HFFc6 (cell line): ENCODE measurements at regions not wholly inside any gene's neighbourhood (a gene's known extent, or its start where the extent isn't known, plus 50 kb on each side); places are given as distances from the start of the nearest gene placed in this dataset.
"Not testable (repeated sequence)": the region's sequence is repeated elsewhere in the genome, so short reads cannot be mapped to it uniquely, and the experiment has no call there.

ENCODE experiments used
- DNase-seq: peaks from one replicate; pipeline ENCODE4 v3.0.0-alpha.2; 2018
- H3K27ac Mint-ChIP-seq: 2 replicates; pipeline ENCODE4 v1.8.0; 2020; ENCODE audit warnings: mild to moderate bottlenecking, mixed read lengths
- H3K27me3 Mint-ChIP-seq: 2 replicates; pipeline ENCODE4 v1.8.0; 2021; ENCODE audit warnings: mild to moderate bottlenecking, moderate library complexity, mixed read lengths; ENCODE audit not compliant: insufficient read depth
- H3K36me3 Mint-ChIP-seq: 2 replicates; pipeline ENCODE4 v1.8.0; 2021; ENCODE audit warnings: low read depth, mixed read lengths
- H3K4me1 Mint-ChIP-seq: 2 replicates; pipeline ENCODE4 v1.8.0; 2020; ENCODE audit warnings: low read depth, mixed read lengths
- H3K4me3 Mint-ChIP-seq: 2 replicates; pipeline ENCODE4 v1.8.0; 2020; ENCODE audit warnings: mild to moderate bottlenecking, moderate library complexity, mixed read lengths
- H3K9me3 Mint-ChIP-seq: 2 replicates; pipeline ENCODE4 v1.8.0; 2020; ENCODE audit warnings: mild to moderate bottlenecking, mixed read lengths
- TF ChIP-seq, protein P1 (sequence below): fragments of 200-600 bp; sonication (generic); IDR thresholded peaks from 2 replicates; pipeline ENCODE4 v1.5.0; 2021; ENCODE audit warnings: antibody characterized with exemption, mild to moderate bottlenecking

DNA sequence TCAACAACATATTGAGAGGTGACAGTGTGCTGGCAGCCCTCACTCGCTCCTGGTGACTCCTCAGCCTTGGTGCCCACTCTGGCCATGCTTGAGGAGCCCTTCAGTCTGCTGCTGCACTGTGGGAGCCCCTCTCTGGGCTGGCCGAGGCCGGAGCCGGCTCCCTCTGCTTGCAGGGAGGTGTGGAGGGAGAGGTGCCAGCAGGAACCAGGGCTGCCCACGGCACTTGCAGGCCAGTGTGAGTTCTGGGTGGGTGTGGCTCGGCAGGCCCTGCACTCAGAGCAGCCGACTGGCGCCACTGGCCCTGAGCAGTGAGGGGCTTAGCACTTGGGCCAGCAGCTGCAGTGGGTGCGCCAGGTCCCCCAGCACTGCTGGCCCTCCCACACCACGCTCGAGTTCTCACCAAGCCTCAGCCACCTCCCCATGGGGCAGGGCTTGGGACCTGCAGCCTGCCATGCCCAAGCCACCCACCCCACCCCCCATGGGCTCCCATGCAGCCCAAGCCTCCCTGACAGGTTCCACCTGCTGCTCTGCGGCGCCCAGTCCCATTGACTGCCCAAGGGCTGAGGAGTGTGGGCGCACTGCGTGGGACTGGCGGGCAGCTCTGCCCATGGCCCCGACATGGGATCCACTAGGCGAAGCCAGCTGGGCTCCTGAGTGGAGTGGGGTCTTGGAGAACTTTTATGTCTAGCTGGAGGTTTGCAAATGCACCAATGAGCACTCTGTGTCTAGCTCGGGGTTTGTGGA is 377.1 kb upstream of the ANKRD30A start:
- Mint-ChIP-seq H3K27ac (no peak overlapping the region), H3K36me3 (no peaks in the 10 kb centered on the region), H3K4me1 (no peaks in the 10 kb centered on the region), H3K9me3 (peaks cover 13% of the 10 kb centered on the region), H3K27me3 (no peaks in the 10 kb centered on the region), H3K4me3 (no peak overlapping the region)
- TF ChIP-seq, protein P1, sequence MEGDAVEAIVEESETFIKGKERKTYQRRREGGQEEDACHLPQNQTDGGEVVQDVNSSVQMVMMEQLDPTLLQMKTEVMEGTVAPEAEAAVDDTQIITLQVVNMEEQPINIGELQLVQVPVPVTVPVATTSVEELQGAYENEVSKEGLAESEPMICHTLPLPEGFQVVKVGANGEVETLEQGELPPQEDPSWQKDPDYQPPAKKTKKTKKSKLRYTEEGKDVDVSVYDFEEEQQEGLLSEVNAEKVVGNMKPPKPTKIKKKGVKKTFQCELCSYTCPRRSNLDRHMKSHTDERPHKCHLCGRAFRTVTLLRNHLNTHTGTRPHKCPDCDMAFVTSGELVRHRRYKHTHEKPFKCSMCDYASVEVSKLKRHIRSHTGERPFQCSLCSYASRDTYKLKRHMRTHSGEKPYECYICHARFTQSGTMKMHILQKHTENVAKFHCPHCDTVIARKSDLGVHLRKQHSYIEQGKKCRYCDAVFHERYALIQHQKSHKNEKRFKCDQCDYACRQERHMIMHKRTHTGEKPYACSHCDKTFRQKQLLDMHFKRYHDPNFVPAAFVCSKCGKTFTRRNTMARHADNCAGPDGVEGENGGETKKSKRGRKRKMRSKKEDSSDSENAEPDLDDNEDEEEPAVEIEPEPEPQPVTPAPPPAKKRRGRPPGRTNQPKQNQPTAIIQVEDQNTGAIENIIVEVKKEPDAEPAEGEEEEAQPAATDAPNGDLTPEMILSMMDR, result no peak
- DNase-seq, result no peak

DNA sequence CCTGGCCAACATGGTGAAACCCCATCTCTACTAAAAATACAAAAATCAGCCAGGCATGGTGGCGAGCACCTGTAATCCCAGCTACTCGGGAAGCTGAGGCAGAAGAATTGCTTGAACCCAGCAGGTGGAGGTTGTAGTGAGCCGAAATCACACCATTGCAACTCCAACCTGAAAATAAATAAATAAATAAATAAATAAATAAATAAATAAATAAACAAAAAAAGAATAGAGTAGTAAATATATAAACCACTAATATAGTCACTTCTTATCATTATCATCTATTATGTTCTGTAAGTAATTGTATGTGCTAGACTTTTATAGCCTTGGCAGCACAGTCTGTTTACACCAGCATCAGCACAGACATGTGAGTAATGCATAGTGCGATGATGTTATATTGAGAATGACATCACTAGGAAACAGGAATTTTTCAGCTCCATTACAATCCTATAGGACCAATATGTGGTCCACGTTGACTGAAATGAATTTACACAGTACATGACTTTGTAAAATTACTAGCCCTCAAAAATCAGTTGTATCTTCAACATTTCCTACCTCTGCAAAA is 385.4 kb upstream of the ANKRD30A start:
- DNase-seq, result no peak
- Mint-ChIP-seq H3K27me3 (no peaks in the 10 kb centered on the region), H3K4me3 (no peak overlapping the region), H3K36me3 (no peaks in the 10 kb centered on the region), H3K4me1 (no peaks in the 10 kb centered on the region), H3K27ac (no peak overlapping the region), H3K9me3 (no peaks in the 10 kb centered on the region; the same call in 1 of the 2 replicates)
- TF ChIP-seq, protein P1, result no peak

DNA sequence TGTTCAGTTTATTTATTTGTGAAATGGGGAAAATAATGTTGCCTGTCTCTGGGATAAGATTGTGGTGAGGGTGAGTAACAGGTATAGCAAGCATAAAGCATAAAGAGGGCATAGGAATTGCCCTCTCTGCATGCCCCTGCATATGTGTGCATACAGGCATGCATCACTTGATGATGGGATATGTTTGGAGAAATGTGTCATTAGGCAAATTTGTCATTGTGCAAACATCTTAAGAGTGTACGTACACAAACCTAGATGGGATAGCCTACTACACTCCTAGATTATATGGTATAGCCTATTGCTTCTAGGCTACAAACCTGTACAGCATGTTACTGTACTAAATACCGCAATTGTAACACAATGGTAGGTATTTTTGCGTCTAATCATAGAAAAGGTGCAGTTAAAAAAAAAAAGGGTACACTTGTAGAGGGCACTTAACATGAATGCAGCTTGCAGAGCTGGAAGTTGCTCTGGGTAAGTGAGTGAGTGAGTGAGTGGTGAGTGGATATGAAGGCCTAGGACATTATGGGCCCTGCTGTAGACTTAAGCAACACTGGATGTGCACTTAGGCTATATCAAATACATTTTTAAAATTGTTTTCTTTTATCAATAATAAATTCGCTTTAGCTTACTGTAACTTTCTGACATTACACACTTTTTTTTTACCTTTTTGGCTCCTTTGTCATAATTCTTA is 386.5 kb upstream of the ANKRD30A start:
- TF ChIP-seq, protein P1, result no peak
- H3K36me3 Mint-ChIP-seq, result no peaks in the 10 kb centered on the region
- H3K9me3 Mint-ChIP-seq, result no peaks in the 10 kb centered on the region; the same call in 1 of the 2 replicates
- H3K4me3 Mint-ChIP-seq, result no peak overlapping the region
- H3K4me1 Mint-ChIP-seq, result no peaks in the 10 kb centered on the region
- H3K27me3 Mint-ChIP-seq, result no peaks in the 10 kb centered on the region
- H3K27ac Mint-ChIP-seq, result no peak overlapping the region
- DNase-seq, result no peak

DNA sequence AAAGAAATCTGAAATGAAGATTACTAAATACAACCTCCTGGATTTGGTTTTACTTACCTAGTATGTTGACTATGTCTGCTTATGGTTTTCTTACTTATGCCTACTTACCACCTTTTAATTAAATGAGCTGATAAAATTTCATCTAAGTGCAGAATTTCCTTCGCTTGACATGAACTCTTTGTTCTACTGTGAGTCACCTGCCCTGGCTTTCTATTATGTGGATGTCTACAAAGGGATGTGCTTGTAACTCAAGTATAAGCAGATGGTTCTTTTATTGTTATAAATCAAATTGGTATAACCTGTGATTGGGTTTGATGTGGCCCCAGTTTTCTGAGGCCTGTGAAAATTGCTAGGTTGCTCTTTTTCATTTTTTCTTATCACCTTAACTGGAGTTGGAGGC is 389.1 kb upstream of the ANKRD30A start:
- DNase-seq, result no peak
- H3K27me3 Mint-ChIP-seq, result peaks cover 2% of the 10 kb centered on the region
- H3K9me3 Mint-ChIP-seq, result peaks cover 16% of the 10 kb centered on the region

DNA sequence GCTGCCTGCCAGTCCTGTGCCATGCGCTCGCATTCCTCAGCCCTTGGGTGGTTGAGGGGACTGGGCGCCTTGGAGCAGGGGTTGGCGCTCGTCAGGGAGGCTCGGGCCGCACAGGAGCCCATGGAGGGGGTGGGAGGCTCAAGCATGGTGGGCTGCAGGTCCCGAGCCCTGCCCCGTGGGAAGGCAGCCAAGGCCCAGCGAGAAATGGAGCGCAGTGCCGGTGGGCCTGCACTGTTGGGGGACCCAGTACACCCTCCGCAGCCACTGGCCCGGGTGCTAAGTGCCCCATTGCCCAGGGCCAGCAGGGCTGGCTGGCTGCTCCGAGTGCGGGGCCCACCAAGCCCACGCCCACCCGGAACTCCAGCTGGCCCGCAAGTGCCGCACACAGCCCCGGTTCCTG is 390.8 kb upstream of the ANKRD30A start:
- not testable (repeated sequence) for H3K36me3 Mint-ChIP-seq, H3K27me3 Mint-ChIP-seq, H3K4me1 Mint-ChIP-seq, DNase-seq, H3K27ac Mint-ChIP-seq, H3K4me3 Mint-ChIP-seq
- H3K9me3 Mint-ChIP-seq, result peaks cover 18% of the 10 kb centered on the region

More for the DNA sequence above, 389.1 kb upstream of the ANKRD30A start:
- TF ChIP-seq, protein P1, result no peak
- Mint-ChIP-seq H3K36me3 (no peaks in the 10 kb centered on the region), H3K4me3 (no peak overlapping the region), H3K27ac (no peak overlapping the region), H3K4me1 (no peaks in the 10 kb centered on the region)

DNA sequence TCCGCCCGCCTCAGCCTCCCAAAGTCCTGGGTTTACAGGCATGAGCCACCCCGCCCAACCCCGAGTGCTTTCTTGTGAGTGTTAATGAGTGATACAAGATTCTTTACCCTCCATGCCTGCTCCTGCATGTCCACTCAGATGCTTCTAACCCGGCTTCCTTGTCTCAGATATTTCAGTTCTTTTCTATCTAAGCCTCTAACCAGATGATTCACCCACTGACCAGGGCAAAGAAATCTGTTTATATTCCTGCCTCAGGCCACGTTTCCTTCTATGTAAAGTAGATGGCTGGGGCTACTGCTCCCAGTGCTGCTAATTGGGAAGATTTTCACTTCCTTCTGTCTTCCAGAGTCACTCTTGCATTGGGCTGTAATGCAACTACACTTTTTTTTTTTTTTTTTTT is 395.1 kb upstream of the ANKRD30A start:
- H3K36me3 Mint-ChIP-seq, result no peaks in the 10 kb centered on the region
- no peak overlapping the region for H3K4me3 Mint-ChIP-seq
- peaks cover 7% of the 10 kb centered on the region; the same call in 1 of the 2 replicates for H3K4me1 Mint-ChIP-seq
- DNase-seq, result no peak
- peaks cover 2% of the 10 kb centered on the region for H3K27me3 Mint-ChIP-seq
- TF ChIP-seq, protein P1, result no peak
- H3K9me3 Mint-ChIP-seq, result peaks cover 24% of the 10 kb centered on the region
- H3K27ac Mint-ChIP-seq, result no peak overlapping the region
